Right lung (tissue), 2 donors: ENCODE measurements at regions not wholly inside any gene's neighbourhood (a gene's known extent, or its start where the extent isn't known, plus 50 kb on each side); places are given as distances from the start of the nearest gene placed in this dataset.

Experiments
- DNase-seq, 2 donors: peaks; one replicate each; pipeline ENCODE4 v3.0.0-alpha.2; 2013

DNA sequence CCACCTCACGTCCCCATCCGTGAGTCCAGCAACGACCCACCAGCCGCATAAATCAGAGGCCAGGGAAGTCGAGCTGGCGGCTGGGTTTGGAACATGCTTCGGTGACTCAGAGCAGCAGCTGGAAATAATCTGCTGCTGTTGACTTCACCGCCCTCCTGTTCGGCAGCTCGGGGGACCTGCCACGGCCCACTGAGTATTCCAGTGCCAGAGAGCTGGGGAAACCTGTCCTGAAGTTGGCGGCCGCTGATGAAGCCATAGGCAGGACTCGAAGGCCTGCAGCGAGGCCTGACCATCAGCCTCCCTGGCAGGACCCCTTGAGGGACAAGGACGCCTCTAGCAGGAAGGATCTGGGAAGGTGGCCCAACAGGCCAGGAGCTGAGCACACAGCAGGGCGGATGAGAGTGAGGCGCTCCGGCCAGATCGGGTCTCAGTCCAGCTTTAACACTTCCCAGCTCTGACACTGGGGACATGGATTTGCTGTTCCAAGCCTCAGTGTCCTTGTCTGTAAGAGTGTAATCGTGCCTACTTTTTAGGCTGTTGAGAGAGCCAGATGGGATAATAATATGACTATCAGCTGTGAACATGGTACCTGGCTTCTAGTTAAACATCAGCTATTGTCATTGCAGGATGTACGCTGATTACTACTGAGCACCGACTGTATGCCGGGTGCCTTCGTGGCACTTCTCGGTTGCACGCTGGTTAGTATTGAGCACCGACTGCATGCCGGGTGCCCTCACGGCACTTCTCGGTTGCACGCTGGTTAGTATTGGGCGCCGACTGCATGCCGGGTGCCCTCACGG is 50.4 kb upstream of the CIBAR2 start:
- DNase-seq: no peak

DNA sequence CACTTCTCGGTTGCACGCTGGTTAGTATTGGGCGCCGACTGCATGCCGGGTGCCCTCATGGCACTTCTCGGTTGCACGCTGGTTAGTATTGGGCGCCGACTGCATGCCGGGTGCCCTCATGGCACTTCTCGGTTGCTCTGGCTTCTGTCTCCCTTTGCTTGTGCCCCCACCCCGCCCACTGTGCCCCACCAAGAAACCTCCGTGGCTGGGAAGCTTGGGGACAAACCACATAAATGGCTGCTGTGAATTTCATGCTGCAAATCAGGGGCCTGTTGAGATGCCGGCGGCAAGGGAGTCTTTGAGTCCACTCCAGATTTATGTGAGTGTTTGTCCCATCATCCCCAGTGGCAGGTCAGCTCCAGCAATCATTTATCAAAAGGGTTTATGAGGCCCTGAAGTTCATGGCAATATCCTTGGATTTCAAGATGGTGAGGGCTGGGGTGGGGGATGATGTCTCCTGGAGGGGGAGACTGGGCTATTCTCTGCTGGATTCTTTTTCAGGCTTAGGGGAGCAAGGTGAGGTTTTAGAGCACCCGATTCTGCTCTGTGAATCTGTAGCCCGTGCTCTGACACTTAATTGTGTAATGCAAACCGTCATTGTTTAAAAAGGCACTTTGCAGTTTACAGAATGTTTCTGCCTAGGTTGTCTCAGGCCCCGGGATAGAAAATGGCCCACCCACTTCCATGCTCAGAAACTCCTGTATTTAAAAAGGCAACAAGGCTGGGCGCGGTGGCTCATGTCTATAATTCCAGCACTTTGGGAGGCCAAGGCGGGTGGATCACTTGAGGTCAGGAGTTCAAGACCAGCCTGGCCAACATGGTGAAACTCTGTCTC is 51.2 kb upstream of the CIBAR2 start:
- no peak for DNase-seq

DNA sequence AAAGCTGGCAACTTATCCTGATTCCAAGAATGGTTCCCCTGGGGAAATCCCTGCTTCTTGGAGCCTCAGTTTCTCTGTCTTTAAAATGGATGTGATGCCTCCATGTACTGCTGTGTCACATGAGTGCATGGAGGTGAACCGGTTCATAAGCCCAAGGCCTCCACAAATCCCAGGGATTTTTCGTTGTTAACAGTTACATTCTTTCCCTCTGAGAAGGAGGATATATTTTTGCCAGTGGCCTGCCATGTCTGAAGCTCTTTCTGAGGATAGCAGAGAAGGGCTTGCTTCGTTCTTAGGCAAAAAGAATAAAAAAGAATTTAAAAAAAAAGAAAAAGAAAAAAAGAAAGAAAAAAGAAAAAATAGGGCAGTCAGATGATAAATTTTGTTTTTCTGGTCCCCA is 52.2 kb upstream of the CIBAR2 start:
- DNase-seq: no peak

DNA sequence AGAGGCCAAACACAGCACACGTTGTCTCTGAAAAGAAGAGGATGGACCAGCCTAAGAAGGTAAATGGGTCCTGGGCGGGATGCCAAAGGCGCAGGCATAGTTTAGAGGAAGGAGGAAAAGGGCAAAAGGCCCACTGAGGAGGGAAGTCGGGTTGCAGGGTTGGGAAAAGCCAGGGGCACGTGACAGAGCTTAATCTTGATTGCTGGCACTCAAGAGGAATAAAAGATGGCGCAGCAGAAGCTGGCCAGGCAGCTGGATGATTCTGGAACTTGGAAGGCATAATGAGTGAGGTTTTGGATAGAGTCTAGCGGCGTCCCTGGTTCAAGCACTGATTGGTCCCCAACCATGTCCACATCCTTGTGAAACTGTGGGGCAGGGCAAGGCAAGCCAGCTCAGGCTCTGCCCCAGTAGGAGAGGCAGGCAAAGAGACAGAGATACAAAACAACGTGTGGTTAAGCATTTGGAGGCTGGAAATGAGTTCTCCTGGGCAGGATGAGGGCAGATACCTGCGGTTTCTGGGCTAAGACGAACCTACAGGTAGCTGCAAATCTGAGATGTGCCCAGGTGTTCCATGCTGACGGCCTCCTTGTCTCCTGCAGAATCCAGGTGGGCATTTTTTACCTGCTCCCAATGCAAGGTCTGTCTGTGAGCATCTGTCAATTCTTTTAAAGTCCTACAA is 52.7 kb upstream of the CIBAR2 start:
- no peak for DNase-seq

DNA sequence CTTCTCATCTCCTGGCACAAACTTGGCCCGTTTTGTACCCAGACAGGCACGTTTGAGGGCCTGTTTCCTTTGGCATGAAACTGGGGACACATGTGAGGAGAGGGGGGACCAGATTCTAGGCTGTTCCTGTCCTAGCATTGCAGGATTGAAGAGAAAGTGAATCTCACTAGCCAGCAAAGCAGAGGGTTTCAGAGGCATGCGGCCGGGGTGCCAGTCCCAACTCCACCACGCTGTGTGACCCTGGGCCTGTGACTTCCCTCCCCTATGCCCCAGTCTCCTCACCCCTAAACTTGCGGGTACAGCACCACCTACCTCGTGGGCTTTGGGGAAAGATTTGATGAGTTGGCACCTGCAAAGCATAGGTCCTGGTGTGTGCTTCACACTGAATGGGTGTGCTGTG is 53.5 kb upstream of the CIBAR2 start:
- no peak for DNase-seq

GRCh38 chr16:85166281-85166680 is 54.0 kb upstream of the CIBAR2 start:
- no peak for DNase-seq

DNA sequence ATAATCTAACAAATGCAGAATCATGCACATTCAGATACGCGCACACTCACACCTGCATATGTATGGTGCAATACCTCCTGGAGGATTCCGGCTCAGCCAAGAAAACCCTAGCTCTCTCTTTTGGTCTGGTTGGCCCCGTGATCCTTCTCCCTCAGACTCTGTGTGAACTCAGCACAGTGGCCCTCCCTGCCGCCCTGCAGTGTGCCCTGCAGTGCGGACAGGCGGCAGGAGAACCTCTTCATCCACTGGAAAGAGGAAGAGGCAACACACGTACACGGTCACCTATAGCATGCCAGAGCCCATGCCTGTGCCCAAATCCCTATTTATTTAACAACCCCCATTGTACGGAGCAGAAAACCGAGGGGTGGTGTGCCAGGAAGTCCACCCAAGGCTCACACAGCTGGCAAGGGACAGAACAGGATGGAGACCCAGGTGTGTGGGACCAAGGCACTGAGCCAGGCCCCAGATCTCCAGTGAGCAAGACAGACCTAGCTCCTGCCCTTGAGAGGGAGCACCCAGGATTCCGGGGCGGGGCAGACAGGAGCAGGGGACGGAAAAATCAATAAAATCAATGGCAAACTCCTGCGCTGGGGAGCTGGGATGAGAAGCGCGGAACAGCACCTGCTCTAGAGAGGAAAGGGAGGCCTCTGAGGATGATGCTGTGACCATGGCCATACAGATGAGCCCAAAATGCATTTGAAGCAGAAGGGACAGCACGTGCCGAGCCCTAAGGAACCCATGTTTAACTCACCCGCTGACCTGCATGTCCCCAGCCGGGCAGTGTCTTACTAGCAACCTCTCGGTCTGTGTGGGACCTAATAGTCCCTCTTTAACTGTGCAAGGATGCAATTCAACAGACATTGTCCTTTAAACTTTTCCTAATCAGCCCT is 54.7 kb upstream of the CIBAR2 start:
- DNase-seq: no peak

- no peak for DNase-seq
Observed at GRCh38 chr16:85167589-85168537, 55.6 kb upstream of the CIBAR2 start.

DNA sequence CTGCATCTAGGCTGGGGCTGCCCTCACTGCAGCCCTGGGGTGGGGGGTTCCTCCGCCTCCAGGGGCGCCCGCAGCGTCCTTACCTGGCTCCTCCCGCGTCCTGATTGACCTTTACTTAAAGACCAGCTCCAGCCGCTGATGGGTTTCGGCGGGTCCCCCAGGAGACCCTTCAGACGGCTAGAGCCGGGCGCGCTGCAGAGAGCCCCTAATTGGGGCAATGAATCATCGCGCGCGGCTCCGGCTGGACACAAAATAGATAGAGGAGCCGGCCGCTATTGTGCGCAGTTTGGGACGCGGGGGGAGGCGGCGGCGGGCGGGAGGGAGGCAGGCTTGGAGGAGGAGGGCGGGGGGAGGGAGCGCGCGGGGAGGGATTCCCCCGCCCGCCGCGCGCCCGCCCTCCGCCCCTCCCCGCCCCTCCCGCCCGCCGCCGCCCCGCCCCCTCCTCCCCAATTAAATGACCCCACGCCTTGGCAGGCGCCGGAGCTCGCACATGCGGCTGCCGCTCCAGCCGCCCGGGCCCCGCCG is 56.5 kb upstream of the CIBAR2 start:
- DNase-seq: no peak

DNA sequence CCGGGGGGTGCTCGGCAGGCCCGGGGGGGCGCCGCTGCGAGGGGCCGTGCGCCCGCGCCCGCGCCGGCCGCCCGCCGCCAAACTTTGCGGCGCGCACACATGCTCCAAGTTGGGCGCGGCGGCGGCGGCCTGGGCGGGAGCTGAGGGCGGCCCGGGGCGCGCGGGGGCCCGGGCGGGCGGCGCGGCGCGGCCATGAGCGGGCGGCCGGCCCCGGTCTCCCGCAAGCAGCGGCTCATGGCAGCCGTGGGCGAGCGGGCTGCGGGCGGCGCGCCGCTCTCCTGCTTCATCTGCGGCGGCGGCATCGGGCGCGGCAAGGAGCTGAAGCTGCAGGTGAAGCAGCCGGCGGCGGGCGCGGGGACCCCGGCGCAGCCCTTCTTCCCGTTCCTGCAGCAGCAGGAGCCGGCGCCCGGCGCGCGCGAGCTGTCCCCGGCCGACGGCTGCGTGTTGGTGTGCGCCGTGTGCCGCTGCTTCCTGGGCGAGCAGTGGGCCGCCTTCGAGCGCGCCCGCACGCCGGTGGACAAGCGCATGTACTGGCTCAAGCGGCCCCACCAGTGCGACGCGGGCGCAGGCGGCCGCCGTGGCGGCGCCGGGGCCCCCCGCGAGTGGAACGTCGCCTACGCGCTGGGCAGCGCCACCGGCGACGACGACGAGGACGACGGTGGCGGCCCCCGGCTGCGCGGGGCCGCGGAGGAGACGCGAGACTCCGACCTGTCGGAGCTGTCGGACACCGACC is 57.2 kb upstream of the CIBAR2 start:
- no peak for DNase-seq

- no peak for DNase-seq
Observed at GRCh38 chr16:85170066-85170491, 57.8 kb upstream of the CIBAR2 start.

GRCh38 chr16:85170590-85171003 is 58.3 kb upstream of the CIBAR2 start:
- DNase-seq: no peak

DNA sequence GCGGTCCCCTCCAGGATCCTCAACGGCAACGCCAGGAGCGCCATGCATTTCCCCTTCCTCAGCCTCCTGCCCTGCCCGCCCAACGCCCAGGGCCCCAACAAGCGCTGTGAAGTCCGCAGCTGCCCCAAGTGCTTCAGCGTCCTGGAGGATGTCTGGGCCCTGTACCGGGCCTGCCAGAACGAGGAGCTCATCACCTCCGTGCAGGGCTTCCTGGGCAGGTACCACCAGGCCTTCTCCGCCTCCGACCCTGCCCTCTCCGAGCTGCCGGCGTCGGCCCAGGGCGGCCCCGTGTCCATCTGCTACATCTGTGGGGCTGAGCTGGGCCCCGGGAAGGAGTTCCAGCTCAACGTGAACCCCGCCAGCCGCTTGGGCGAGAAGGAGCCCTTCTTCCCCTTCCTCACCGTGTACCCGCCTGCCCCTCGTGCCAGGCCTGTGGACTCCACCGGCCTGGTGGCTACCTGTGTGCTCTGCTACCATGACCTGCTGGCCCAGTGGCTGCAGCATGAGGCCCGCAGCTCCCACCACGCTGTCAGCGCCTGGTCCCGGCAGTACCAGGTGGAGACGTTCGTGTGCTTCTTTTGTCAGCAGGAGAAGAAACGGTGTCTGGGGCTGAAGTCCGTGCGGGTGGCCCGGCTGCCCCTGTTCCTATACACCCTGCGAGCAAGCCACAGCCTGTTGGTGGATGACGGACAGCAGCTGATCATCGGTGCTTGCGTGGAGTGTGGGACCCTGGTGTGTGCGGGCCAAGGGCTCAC is 58.9 kb upstream of the CIBAR2 start:
- DNase-seq: no peak

DNA sequence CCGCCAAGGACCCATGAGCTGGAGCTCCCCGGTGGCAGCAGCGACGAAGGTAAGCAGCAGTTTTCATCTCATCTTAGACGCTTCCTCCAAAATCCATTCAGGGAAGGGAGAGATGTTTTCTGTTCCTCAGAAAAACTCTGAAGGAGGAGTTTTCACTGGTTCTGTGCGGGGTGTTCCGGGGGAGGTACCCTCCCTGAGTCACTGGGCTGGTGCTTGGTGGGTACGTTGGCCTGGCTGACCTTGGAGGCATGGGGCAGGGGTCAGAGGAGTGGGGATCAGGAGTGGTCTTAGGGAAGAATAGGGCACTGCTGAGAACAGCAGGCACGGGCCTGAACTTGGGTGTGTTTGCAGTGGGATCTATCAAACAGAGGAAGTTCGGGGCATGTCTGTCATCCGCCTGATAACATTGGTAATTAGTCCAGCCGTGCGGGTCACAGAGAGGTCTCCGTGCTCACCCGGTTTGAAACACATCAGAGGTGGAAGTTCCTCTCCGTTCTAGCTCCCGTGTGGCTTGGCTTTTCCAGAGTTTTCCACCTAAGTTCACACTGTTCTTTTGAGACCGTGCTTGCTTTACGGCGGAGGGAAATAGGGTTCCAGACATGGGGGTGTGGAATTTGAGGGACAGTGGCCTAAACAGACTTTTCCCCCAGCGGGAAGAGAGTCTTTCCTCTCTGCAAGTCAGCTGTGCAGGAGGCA is 59.6 kb upstream of the CIBAR2 start:
- DNase-seq: no peak

GRCh38 chr16:85172455-85173145 is 60.3 kb upstream of the CIBAR2 start:
- DNase-seq: no peak

GRCh38 chr16:85173146-85173980 is 61.1 kb upstream of the CIBAR2 start:
- no peak for DNase-seq
